Adrenal gland (tissue), 5 donors: ENCODE measurements at regions not wholly inside any gene's neighbourhood (a gene's known extent, or its start where the extent isn't known, plus 50 kb on each side); places are given as distances from the start of the nearest gene placed in this dataset.

Source experiments
- CTCF ChIP-seq, 6 experiments: fragments of 450-650 bp in 4 of 6; fragments of 200-600 bp in 2 of 6; sonication (generic) in 1 of 6; IDR thresholded peaks; 1 replicate in 5 of 6; 2 replicates in 1 of 6; pipeline versions ENCODE4 v1.5.1 to v1.8.0; 2016 to 2021; ENCODE audit warnings: antibody characterized with exemption in 6 of 6, mild to moderate bottlenecking in 2 of 6, moderate library complexity in 1 of 6
- POLR2A ChIP-seq, 2 donors: fragments of 450-650 bp; IDR thresholded peaks; one replicate each; pipeline ENCODE4 v1.6.1; 2017; ENCODE audit warnings: antibody characterized with exemption in 2 of 2, mild to moderate bottlenecking in 2 of 2, moderate library complexity in 1 of 2
- donor health status: DM: no; HTN: no; CAD: no.

- TF ChIP-seq CTCF (IDR thresholded peaks at IDR 0.05) (no peak), POLR2A (IDR thresholded peaks at IDR 0.05) (no peak)
Measured at GRCh38 chr16:17939122-17939536, 397.4 kb downstream of the NPIPA8 start.
